Stimulated activated effector memory CD8-positive, alpha-beta T cell treated with anti-CD3 and anti-CD28 coated beads, Interleukin-12 subunit alpha, Interleukin-12 subunit beta, amount 100 ng/mL, for 72 hours (primary cell): ENCODE measurements at regions not wholly inside any gene's neighbourhood (a gene's known extent, or its start where the extent isn't known, plus 50 kb on each side); places are given as distances from the start of the nearest gene placed in this dataset.

ENCODE experiments used
- ATAC-seq: fragments of 150-1000 bp; cut with Tn5 transposase; 2 replicates; pipeline ENCODE4 v1.10.0; 2021
- DNase-seq, 2 donors: peaks; one replicate each; pipeline ENCODE4 v3.0.0; 2021 to 2022; ENCODE audit warnings: low spot score in 2 of 2
- H3K27ac Mint-ChIP-seq: one replicate; pipeline ENCODE4 v1.8.0; 2022; ENCODE audit warnings: mild to moderate bottlenecking, mixed read lengths
- H3K36me3 Mint-ChIP-seq: one replicate; pipeline ENCODE4 v1.8.0; 2022; ENCODE audit warnings: mild to moderate bottlenecking, mixed read lengths
- H3K4me1 Mint-ChIP-seq: one replicate; pipeline ENCODE4 v1.8.0; 2022; ENCODE audit warnings: mixed read lengths
- H3K4me3 Mint-ChIP-seq: one replicate; pipeline ENCODE4 v1.8.0; 2022; ENCODE audit warnings: mild to moderate bottlenecking, mixed read lengths
- H3K9me3 Mint-ChIP-seq: one replicate; pipeline ENCODE4 v1.8.0; 2022; ENCODE audit warnings: mixed read lengths

DNA sequence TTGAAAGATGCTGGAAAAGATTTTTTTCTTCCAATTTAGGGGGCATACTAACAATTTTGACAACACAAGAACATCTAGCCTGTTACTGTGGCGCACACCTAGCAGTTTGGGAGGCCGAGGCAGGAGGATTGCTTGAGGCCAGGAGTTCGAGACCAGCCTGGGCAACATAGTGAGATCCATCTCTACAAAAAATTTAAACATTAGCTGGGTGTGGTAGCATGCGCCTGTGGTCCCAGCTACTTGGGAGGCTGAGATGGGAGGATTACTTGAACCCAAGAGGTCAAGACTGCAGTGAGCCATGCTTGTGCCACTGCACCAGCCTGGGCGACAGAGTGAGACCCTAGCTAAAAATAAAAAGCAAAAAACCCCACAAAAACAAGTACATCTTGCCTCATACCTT, 168.8 kb downstream of the TANC2 start:
- no peaks in the 10 kb centered on the region for H3K4me1 Mint-ChIP-seq
- no peaks in the 10 kb centered on the region for H3K36me3 Mint-ChIP-seq
- DNase-seq (no peak), ATAC-seq (no peak)
- H3K9me3 Mint-ChIP-seq, result no peaks in the 10 kb centered on the region
- H3K27ac Mint-ChIP-seq, result no peak overlapping the region
- no peak overlapping the region for H3K4me3 Mint-ChIP-seq

GRCh38 chr17:63136369-63137012, 170.5 kb downstream of the TANC2 start:
- H3K9me3 Mint-ChIP-seq, result no peaks in the 10 kb centered on the region

GRCh38 chr17:63137163-63137562, 171.1 kb downstream of the TANC2 start:
- H3K4me1 Mint-ChIP-seq, result peaks cover 7% of the 10 kb centered on the region
- H3K27ac Mint-ChIP-seq, result no peak overlapping the region
- no peak overlapping the region for H3K4me3 Mint-ChIP-seq
- no peaks in the 10 kb centered on the region for H3K36me3 Mint-ChIP-seq
- ATAC-seq, result no peak
- DNase-seq, result no peak
- H3K9me3 Mint-ChIP-seq, result no peaks in the 10 kb centered on the region

More at GRCh38 chr17:63136369-63137012, 170.5 kb downstream of the TANC2 start:
- no peak overlapping the region for H3K4me3 Mint-ChIP-seq
- H3K27ac Mint-ChIP-seq, result no peak overlapping the region
- H3K4me1 Mint-ChIP-seq, result peaks cover 7% of the 10 kb centered on the region
- DNase-seq, result no peak
- H3K36me3 Mint-ChIP-seq, result no peaks in the 10 kb centered on the region
- ATAC-seq, result no peak

DNA sequence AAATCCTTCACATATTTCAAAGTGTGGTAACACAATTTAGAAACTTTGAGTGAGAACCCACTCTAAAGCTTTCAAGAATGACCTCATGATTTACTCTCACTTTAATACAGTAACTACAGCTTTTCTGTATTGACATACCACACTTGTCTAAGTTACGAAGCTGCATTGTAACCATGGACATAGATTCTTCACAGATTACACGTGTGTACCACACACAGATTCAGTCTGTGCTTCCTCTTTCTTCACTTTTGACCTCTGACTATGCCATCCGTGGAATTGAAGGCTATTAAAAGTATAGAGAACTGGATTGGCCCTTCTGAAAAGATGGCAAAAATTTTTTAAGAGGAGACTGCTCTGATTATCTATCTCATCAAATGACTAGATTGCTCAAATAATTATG, 172.7 kb downstream of the TANC2 start:
- Mint-ChIP-seq H3K9me3 (no peaks in the 10 kb centered on the region), H3K27ac (no peak overlapping the region), H3K4me3 (no peak overlapping the region), H3K36me3 (no peaks in the 10 kb centered on the region), H3K4me1 (peaks cover 7% of the 10 kb centered on the region)
- DNase-seq (no peak), ATAC-seq (no peak)

- no peaks in the 10 kb centered on the region for H3K9me3 Mint-ChIP-seq
Observed at GRCh38 chr17:63139356-63139755, 173.3 kb downstream of the TANC2 start.

DNA sequence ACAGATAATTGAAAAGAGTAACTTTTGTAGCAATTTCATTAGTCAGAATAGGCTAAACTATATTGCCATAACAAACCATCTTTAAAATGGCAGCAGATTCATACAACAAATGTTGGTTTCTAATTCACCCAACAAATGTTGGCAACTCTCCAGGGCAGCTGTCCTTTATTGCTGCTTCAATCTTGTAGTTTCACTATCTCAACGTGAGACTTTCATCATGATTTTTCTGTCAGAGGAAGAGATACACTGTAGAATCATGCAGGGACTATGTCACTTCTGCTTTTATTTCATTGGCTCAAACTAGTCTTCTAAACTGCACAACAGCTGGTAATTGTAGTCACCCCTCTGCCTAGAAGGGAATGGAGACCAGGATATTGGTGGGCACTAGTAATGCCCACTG, 174.2 kb downstream of the TANC2 start:
- H3K27ac Mint-ChIP-seq, result no peak overlapping the region
- no peaks in the 10 kb centered on the region for H3K9me3 Mint-ChIP-seq
- DNase-seq (peak in 1 of 2 donors; percentile 55), ATAC-seq (peak; percentile 69)
- peaks cover 7% of the 10 kb centered on the region for H3K4me1 Mint-ChIP-seq
- H3K4me3 Mint-ChIP-seq, result no peak overlapping the region
- no peaks in the 10 kb centered on the region for H3K36me3 Mint-ChIP-seq

More at GRCh38 chr17:63139356-63139755, 173.3 kb downstream of the TANC2 start:
- no peak for ATAC-seq
- no peak overlapping the region for H3K4me3 Mint-ChIP-seq
- DNase-seq, result no peak
- H3K36me3 Mint-ChIP-seq, result no peaks in the 10 kb centered on the region
- H3K27ac Mint-ChIP-seq, result no peak overlapping the region
- peaks cover 7% of the 10 kb centered on the region for H3K4me1 Mint-ChIP-seq

GRCh38 chr17:63142836-63143235, 176.8 kb downstream of the TANC2 start:
- Mint-ChIP-seq H3K4me3 (no peak overlapping the region), H3K36me3 (no peaks in the 10 kb centered on the region), H3K4me1 (peaks cover 7% of the 10 kb centered on the region), H3K9me3 (no peaks in the 10 kb centered on the region), H3K27ac (no peak overlapping the region)
- DNase-seq (no peak), ATAC-seq (no peak)

DNA sequence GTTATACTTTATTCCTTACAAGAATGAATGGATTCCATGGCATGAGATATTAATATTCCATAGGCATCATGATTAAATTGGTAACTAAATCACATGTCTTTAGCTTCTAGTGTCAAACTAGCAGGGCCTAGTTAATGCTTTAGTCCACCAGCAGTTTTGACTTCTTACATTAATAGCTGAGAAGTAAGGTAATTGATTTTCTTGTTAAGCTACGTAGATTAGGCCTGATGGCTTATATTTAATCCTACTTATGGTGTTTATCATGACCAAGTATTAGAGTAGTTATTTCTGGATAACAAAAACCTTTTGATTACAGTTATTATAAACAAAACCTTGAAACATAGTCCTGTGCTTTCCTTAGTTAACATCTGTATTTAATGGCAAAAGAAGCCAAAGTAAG, 184.5 kb downstream of the TANC2 start:
- Mint-ChIP-seq H3K4me3 (no peak overlapping the region), H3K36me3 (no peaks in the 10 kb centered on the region), H3K4me1 (peaks cover 12% of the 10 kb centered on the region), H3K27ac (no peak overlapping the region), H3K9me3 (no peaks in the 10 kb centered on the region)
- ATAC-seq (no peak), DNase-seq (no peak)

- no peak for ATAC-seq
Observed at GRCh38 chr17:63150994-63151464, 185.0 kb downstream of the TANC2 start.

GRCh38 chr17:63151941-63152523, 186.0 kb downstream of the TANC2 start:
- H3K9me3 Mint-ChIP-seq, result no peaks in the 10 kb centered on the region
- DNase-seq (no peak), ATAC-seq (peak; percentile 86)
- H3K36me3 Mint-ChIP-seq, result no peaks in the 10 kb centered on the region
- peaks cover 12% of the 10 kb centered on the region for H3K4me1 Mint-ChIP-seq
- H3K4me3 Mint-ChIP-seq, result peak overlapping the region; percentile 26
- H3K27ac Mint-ChIP-seq, result no peak overlapping the region

More at GRCh38 chr17:63150994-63151464, 185.0 kb downstream of the TANC2 start:
- Mint-ChIP-seq H3K9me3 (no peaks in the 10 kb centered on the region), H3K4me3 (no peak overlapping the region), H3K4me1 (peaks cover 12% of the 10 kb centered on the region), H3K36me3 (no peaks in the 10 kb centered on the region), H3K27ac (peak overlapping the region; percentile 6)
- no peak for DNase-seq

DNA sequence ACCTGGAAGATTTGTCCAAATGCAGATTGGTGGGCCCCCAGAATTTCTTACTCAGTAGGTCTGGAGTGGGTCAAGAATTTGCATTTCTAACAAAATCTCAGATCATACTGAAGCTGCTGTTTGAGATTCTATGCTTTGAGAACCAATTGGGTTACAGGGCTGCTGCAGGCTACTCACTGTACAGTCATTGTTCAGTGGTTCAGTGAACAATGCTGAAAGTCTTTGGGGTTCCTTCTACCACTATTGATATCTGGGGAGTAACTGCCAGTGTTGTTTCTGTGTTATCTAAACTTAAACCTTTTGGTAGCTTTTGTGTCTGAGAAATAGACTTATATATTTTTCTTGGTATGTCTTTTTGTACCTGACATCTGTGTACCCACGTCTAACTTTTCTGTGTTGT, 187.5 kb downstream of the TANC2 start:
- DNase-seq (no peak), ATAC-seq (peak; percentile 55)
- Mint-ChIP-seq H3K27ac (no peak overlapping the region), H3K36me3 (no peaks in the 10 kb centered on the region), H3K9me3 (no peaks in the 10 kb centered on the region), H3K4me3 (no peak overlapping the region), H3K4me1 (peaks cover 12% of the 10 kb centered on the region)

DNA sequence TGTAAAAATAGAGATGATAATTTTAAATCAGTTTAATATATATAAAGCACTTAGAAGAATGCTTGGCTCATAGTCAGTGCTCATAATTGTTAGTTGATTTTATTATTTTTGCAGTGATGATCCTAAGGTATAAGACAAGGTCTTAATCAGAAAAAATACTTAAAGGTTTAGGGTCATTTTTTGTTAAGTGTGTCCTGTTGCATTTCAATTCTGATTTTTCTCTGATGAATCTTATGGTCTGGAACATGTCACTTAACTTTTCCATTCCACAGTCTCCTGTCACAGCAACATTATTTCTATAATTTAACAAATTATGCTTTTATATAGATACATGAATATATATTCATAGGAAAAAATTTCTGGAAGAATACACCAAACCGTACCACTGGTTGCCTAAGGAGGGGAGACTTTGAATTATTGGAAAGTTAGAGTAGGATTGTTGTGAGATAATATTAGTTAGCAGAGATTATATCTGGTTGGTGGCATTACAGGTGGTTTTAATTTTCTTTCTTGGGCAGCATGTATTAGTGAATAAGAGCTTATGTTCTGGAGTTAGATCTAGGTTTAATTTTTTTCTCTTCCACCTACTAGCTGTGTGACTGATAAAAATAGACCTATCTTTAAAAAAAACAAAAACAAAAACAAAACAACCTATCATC, 188.7 kb downstream of the TANC2 start:
- Mint-ChIP-seq H3K9me3 (no peaks in the 10 kb centered on the region), H3K4me1 (peaks cover 12% of the 10 kb centered on the region), H3K4me3 (no peak overlapping the region), H3K27ac (no peak overlapping the region), H3K36me3 (no peaks in the 10 kb centered on the region)
- ATAC-seq (no peak), DNase-seq (no peak)

DNA sequence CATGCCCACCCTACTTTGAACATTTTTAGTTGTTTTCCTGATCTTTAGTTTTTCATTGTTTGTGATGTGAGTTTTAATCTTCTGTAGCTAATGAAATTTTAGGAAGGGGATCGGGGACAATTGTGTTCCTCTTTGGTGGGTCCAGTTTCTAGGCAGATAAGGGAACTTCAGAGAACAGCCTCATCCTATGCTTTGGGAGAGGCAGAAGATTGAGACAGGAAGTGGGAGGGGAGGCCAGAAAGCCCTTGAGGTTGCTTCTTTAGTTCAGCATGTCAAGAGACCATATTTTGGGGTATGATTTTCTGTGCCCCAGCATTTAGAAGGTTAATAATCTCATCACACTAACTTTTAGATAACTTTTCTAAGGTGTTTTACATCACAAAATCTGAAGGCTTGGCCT, 191.0 kb downstream of the TANC2 start:
- H3K4me1 Mint-ChIP-seq, result peaks cover 3% of the 10 kb centered on the region
- ATAC-seq, result no peak
- H3K36me3 Mint-ChIP-seq, result no peaks in the 10 kb centered on the region
- H3K4me3 Mint-ChIP-seq, result no peak overlapping the region
- no peak overlapping the region for H3K27ac Mint-ChIP-seq
- no peaks in the 10 kb centered on the region for H3K9me3 Mint-ChIP-seq
- DNase-seq, result no peak

DNA sequence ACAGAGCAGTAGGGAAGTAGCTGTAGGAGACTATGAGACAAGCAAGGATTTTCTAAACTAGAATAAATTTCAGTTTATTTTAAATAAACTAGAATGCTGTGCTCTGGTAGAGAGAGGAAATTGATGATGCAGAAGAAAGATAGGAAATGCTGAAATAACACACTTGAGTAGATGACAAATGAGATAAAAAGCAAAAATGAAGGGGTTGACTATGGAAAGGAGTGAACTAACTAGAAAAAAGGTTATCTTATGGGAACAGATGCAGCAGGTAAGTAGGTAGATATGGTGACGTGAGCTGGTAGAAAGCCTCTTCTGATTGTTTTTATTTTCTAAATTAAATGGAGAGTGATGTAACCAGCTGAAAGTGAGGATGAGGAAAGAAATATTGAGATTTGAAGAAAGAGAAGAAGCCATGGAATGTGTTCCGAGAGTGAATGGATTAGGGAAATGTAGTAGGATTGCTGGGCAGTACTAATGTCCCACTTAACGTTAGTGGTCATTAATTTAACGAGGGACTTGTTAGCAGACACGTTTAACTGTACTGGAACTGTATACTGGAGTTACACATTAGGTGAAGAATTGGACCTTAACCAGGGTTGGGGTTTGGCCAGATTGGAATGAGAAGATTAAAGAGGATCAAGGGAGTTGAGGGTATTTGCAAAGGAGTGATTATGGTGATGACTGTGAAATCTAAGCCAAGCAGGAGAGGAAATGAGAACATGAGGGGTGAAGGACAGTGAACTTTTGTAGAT, 196.5 kb downstream of the TANC2 start:
- no peaks in the 10 kb centered on the region for H3K36me3 Mint-ChIP-seq
- no peaks in the 10 kb centered on the region for H3K4me1 Mint-ChIP-seq
- ATAC-seq (no peak), DNase-seq (no peak)
- no peak overlapping the region for H3K27ac Mint-ChIP-seq
- no peak overlapping the region for H3K4me3 Mint-ChIP-seq
- no peaks in the 10 kb centered on the region for H3K9me3 Mint-ChIP-seq

- DNase-seq (no peak), ATAC-seq (no peak)
- H3K4me3 Mint-ChIP-seq, result no peak overlapping the region
- H3K36me3 Mint-ChIP-seq, result no peaks in the 10 kb centered on the region
- no peak overlapping the region for H3K27ac Mint-ChIP-seq
- no peaks in the 10 kb centered on the region for H3K9me3 Mint-ChIP-seq
- no peaks in the 10 kb centered on the region for H3K4me1 Mint-ChIP-seq
Observed at GRCh38 chr17:63163158-63163520, 197.1 kb downstream of the TANC2 start.
